ENCODE measurements at regions not wholly inside any gene's neighbourhood (a gene's known extent, or its start where the extent isn't known, plus 50 kb on each side); places are given as distances from the start of the nearest gene placed in this dataset.

GRCh38 chr2:220509966-220510365, 882.5 kb downstream of the SLC4A3 start:
- DNase-seq, result no peak

GRCh38 chr2:220510668-220511067, 883.2 kb downstream of the SLC4A3 start:
- DNase-seq, result no peak

- no peak for DNase-seq
These were observed 885.0 kb downstream of the SLC4A3 start for GRCh38 chr2:220512419-220512818.

GRCh38 chr2:220513573-220514288, 886.3 kb downstream of the SLC4A3 start:
- DNase-seq, result no peak

GRCh38 chr2:220521551-220521950, 894.1 kb downstream of the SLC4A3 start:
- no peak for DNase-seq

GRCh38 chr2:220528180-220528675, 900.8 kb downstream of the SLC4A3 start:
- DNase-seq, result no peak

- DNase-seq, result no peak
These were observed 903.8 kb downstream of the SLC4A3 start for GRCh38 chr2:220531216-220531615.

GRCh38 chr2:220533485-220533884, 906.1 kb downstream of the SLC4A3 start:
- DNase-seq, result no peak

GRCh38 chr2:220539481-220539880, 912.1 kb downstream of the SLC4A3 start:
- DNase-seq, result no peak

- DNase-seq, result no peak
These were observed 916.6 kb downstream of the SLC4A3 start for GRCh38 chr2:220544049-220544448.

- no peak for DNase-seq
These were observed 923.7 kb downstream of the SLC4A3 start for GRCh38 chr2:220550995-220551700.

- DNase-seq, result no peak
These were observed 925.5 kb downstream of the SLC4A3 start for GRCh38 chr2:220552790-220553535.

- DNase-seq, result no peak
These were observed 928.7 kb downstream of the SLC4A3 start for GRCh38 chr2:220555961-220556630.

- DNase-seq, result no peak
These were observed 929.2 kb downstream of the SLC4A3 start for GRCh38 chr2:220556658-220557057.

- no peak for DNase-seq
These were observed 932.8 kb downstream of the SLC4A3 start for GRCh38 chr2:220560192-220560591.

- DNase-seq, result no peak
These were observed 935.1 kb downstream of the SLC4A3 start for GRCh38 chr2:220562375-220563140.

GRCh38 chr2:220568296-220568695, 940.9 kb downstream of the SLC4A3 start:
- DNase-seq, result no peak

- DNase-seq, result peak; percentile 67
These were observed 941.9 kb downstream of the SLC4A3 start for GRCh38 chr2:220569112-220569897.

- DNase-seq, result no peak
These were observed 945.0 kb downstream of the SLC4A3 start for GRCh38 chr2:220572385-220572784.

GRCh38 chr2:220574038-220574437, 946.6 kb downstream of the SLC4A3 start:
- DNase-seq, result no peak

- no peak for DNase-seq
These were observed 948.5 kb downstream of the SLC4A3 start for GRCh38 chr2:220575963-220576362.

Measured in NCI-H2107 (cell line).